ENCODE measurements at regions not wholly inside any gene's neighbourhood (a gene's known extent, or its start where the extent isn't known, plus 50 kb on each side); places are given as distances from the start of the nearest gene placed in this dataset.

DNA sequence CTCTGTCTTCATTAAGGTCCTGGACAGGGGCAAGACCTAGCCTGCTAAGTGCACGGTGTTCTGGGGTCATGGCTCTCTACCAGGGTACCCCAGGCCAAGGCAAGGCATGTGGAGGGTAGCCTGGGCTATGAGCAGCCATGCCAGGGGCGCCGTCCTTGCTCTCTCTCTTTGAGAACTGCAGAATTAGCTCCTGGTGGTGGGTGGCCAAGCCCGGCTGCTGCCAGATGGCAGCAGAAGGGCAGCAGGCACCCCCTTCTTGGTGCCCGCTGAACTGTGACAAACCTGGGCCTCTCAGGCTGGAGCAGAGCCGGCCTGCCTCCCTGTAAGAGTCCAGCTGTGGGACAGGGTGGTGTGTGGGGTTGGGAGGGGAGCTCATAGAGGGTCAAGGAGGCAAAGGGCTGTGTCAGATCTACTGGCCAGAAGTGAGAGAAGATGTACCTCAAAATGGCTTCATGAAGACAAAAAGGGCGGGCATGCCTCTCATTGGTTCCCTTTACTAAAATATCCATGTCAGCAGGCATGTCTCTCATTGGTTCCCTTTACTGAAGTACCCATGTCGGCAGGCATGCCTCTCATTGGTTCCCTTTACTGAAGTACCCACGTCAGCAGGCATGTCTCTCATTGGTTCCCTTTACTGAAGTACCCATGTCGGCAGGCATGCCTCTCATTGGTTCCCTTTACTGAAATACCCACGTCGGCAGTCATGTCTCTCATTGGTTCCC is 81.7 kb upstream of the SDK2 start:
- no peaks in the 10 kb centered on the region for H3K36me3 ChIP-seq (ENCODE audit: insufficient read depth, low read length)
- no peaks in the 10 kb centered on the region for H3K9me3 ChIP-seq (ENCODE audit: low read depth, low read length)
- no peak overlapping the region for H3K9ac ChIP-seq (ENCODE audit: insufficient read length)
- H3K4me3 ChIP-seq, result no peak overlapping the region
- TF ChIP-seq EZH2 (IDR thresholded peaks at IDR 0.05) (no peak), FOXP2 (optimal IDR thresholded peaks at IDR 0.05; ENCODE audit: control extremely low read depth, extremely low read length, insufficient read depth) (no peak), POLR2AphosphoS5 (IDR thresholded peaks at IDR 0.05; ENCODE audit: borderline replicate concordance, low read depth, low read length) (no peak)
- no peak overlapping the region for H3K27ac ChIP-seq
- DNase-seq (ENCODE audit: low read depth, low spot score), result no peak

DNA sequence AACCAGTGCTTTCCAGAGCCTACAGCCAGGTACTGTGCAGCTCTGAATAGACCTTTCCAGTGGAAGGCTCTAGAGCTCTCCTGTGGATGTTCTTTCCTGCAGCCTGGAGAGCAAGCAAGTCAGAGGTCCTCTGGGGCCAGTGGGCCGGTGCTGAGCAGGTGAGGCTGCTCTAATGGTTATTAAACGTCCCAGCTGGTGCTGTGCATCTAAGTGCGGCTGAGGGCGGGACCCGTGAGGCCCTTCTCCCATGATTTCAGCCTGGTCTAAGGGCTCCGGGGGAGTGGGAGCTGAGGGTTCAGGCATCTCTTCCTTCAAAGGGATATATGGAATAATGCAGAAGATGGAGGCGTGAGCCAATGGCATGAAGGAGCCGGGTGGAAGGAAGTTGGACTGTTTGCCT is 83.7 kb upstream of the SDK2 start:
- DNase-seq (ENCODE audit: low read depth, low spot score), result no peak
- no peak overlapping the region for H3K9ac ChIP-seq (ENCODE audit: insufficient read length)
- TF ChIP-seq POLR2AphosphoS5 (IDR thresholded peaks at IDR 0.05; ENCODE audit: borderline replicate concordance, low read depth, low read length) (no peak), FOXP2 (optimal IDR thresholded peaks at IDR 0.05; ENCODE audit: control extremely low read depth, extremely low read length, insufficient read depth) (no peak), EZH2 (IDR thresholded peaks at IDR 0.05) (no peak)
- H3K4me3 ChIP-seq, result no peak overlapping the region
- H3K27ac ChIP-seq, result no peak overlapping the region
- no peaks in the 10 kb centered on the region for H3K36me3 ChIP-seq (ENCODE audit: insufficient read depth, low read length)
- no peaks in the 10 kb centered on the region for H3K9me3 ChIP-seq (ENCODE audit: low read depth, low read length)

DNA sequence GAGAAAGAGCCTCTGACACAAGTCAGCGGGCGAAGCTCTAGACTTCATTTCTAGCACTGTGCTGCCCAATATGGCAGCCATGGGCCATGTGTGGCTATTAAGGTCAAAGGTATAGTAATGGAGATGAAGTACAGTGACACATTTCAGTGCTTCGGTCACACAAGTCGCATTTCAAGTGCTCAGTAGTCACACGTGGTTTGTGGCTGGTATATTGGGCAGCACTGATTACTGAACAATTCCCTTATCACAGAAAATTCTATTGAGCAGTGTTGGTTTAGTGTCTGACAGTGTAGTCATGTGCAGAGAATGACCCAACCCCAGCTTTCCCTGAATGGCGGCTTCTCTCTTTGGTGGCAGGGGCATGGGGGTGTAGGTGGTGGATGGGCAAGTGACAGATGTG is 84.9 kb upstream of the SDK2 start:
- Histone ChIP-seq H3K9ac (ENCODE audit: insufficient read length) (no peak overlapping the region), H3K36me3 (ENCODE audit: insufficient read depth, low read length) (no peaks in the 10 kb centered on the region), H3K27ac (no peak overlapping the region), H3K4me3 (no peak overlapping the region), H3K9me3 (ENCODE audit: low read depth, low read length) (no peaks in the 10 kb centered on the region)
- DNase-seq (ENCODE audit: low read depth, low spot score), result no peak
- TF ChIP-seq FOXP2 (optimal IDR thresholded peaks at IDR 0.05; ENCODE audit: control extremely low read depth, extremely low read length, insufficient read depth) (no peak), EZH2 (IDR thresholded peaks at IDR 0.05) (no peak), POLR2AphosphoS5 (IDR thresholded peaks at IDR 0.05; ENCODE audit: borderline replicate concordance, low read depth, low read length) (no peak)

DNA sequence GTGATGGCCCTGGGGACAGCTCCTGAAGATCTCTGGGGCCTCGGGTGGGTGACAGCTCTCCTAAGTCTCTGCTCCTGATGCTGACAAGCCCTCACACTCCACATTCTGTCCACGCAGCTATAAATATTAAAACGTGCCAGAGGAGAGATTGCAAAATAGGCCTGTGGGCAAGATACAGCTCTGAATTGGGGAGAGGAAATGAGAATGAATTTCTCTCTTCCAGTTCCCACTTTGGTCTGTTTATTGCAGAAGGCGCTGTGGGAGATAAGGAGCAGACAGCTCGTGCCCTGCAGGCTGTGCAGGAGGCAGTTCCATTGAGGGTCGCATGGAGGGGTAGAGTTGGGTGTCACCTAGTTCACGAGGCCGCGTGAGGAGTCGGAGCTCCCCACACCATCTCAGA is 87.5 kb upstream of the SDK2 start:
- Histone ChIP-seq H3K27ac (no peak overlapping the region), H3K4me3 (no peak overlapping the region), H3K9ac (ENCODE audit: insufficient read length) (no peak overlapping the region), H3K9me3 (ENCODE audit: low read depth, low read length) (no peaks in the 10 kb centered on the region), H3K36me3 (ENCODE audit: insufficient read depth, low read length) (no peaks in the 10 kb centered on the region)
- DNase-seq (ENCODE audit: low read depth, low spot score), result no peak
- TF ChIP-seq EZH2 (IDR thresholded peaks at IDR 0.05), result no peak

DNA sequence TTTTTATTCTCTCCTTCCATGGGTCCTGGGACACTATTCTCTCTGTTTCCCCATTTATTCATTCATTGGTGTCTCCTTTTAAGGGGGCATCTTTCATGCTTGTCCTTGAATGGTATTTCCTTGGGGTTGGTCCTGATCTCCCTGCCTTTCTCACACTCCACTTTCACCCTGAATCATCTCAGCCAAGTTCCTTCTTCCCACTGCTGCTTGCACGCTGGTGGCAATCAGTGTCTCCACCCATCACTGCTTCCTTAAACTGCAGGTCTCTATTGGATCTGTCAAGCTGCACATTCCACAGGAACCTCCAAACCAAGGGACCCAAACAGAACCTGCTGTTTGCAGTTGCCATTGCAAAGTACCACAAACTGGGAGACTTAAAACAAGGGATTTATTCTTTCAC is 89.3 kb upstream of the SDK2 start:
- Histone ChIP-seq H3K9me3 (ENCODE audit: low read depth, low read length) (no peaks in the 10 kb centered on the region), H3K27ac (no peak overlapping the region), H3K36me3 (ENCODE audit: insufficient read depth, low read length) (no peaks in the 10 kb centered on the region), H3K4me3 (no peak overlapping the region), H3K9ac (ENCODE audit: insufficient read length) (no peak overlapping the region)
- no peak for TF ChIP-seq POLR2AphosphoS5 (IDR thresholded peaks at IDR 0.05; ENCODE audit: borderline replicate concordance, low read depth, low read length)
- TF ChIP-seq EZH2 (IDR thresholded peaks at IDR 0.05), result no peak
- no peak for TF ChIP-seq FOXP2 (optimal IDR thresholded peaks at IDR 0.05; ENCODE audit: control extremely low read depth, extremely low read length, insufficient read depth)
- DNase-seq (ENCODE audit: low read depth, low spot score), result no peak

DNA sequence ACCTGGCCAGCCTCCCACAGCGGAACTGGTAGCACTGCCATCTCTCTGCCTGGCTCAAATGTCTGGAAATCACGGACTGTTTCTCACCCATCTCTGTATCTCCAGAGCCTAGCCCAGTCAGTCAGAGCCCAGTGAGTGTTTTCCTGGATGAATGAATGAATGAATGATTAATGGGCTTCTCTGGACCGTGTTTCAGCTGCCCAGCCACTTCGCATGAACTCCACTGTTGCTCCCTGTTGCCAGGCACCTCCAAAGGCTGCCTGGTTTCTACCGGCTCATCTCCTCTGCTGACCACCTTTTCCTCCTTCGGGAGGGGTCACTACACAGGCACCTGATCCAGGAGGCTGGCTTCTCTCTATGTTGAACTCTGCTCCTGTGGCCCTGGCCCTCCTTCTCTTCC is 91.0 kb upstream of the SDK2 start:
- Histone ChIP-seq H3K36me3 (ENCODE audit: insufficient read depth, low read length) (no peaks in the 10 kb centered on the region), H3K27ac (no peak overlapping the region), H3K9ac (ENCODE audit: insufficient read length) (no peak overlapping the region), H3K4me3 (no peak overlapping the region), H3K9me3 (ENCODE audit: low read depth, low read length) (no peaks in the 10 kb centered on the region)
- DNase-seq (ENCODE audit: low read depth, low spot score), result no peak
- no peak for TF ChIP-seq POLR2AphosphoS5 (IDR thresholded peaks at IDR 0.05; ENCODE audit: borderline replicate concordance, low read depth, low read length)
- TF ChIP-seq FOXP2 (optimal IDR thresholded peaks at IDR 0.05; ENCODE audit: control extremely low read depth, extremely low read length, insufficient read depth), result no peak

DNA sequence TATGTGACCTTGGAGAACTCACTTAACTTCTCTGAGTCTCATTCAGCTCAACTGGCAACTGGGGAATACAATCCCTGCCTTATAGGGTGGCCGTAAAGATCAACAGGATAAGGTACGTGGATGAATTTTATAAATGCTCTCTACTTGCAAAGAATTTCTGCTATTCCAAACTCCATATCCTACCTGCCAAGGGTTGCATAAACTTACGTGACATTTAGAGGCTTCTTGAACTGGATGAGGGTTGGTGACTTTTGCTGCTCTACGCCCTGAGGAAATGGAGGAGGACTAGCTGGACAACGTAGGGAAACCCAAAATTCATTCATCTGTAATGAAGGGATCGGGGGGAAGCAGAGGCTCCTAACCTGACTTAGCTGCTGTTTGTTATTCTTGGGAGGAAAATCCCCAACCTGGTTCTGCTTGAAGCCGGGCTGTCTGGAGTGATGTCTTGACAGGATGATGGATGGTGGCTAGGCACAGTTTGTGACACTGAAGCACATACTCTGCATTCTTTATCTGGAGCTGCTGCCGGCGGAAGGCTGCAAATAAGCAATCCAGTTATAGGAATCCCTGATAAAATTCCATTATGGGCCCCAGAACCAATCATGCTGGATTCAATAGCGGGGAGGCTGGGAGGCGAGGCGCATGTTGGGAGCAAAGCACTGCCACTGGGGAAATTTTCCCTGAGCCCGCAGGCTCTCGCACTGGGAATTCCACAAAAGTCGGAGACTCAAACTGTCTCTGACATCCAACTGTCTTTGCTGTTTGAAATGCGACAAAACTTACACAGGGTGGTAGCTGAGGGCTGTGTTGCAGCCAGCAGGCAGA is 94.7 kb upstream of the SDK2 start:
- H3K4me3 ChIP-seq, result no peak overlapping the region
- H3K9me3 ChIP-seq (ENCODE audit: low read depth, low read length), result no peaks in the 10 kb centered on the region
- TF ChIP-seq POLR2AphosphoS5 (IDR thresholded peaks at IDR 0.05; ENCODE audit: borderline replicate concordance, low read depth, low read length) (no peak), EZH2 (IDR thresholded peaks at IDR 0.05) (no peak), FOXP2 (optimal IDR thresholded peaks at IDR 0.05; ENCODE audit: control extremely low read depth, extremely low read length, insufficient read depth) (no peak)
- no peak overlapping the region for H3K9ac ChIP-seq (ENCODE audit: insufficient read length)
- no peaks in the 10 kb centered on the region for H3K36me3 ChIP-seq (ENCODE audit: insufficient read depth, low read length)
- DNase-seq (ENCODE audit: low read depth, low spot score), result no peak
- H3K27ac ChIP-seq, result no peak overlapping the region

DNA sequence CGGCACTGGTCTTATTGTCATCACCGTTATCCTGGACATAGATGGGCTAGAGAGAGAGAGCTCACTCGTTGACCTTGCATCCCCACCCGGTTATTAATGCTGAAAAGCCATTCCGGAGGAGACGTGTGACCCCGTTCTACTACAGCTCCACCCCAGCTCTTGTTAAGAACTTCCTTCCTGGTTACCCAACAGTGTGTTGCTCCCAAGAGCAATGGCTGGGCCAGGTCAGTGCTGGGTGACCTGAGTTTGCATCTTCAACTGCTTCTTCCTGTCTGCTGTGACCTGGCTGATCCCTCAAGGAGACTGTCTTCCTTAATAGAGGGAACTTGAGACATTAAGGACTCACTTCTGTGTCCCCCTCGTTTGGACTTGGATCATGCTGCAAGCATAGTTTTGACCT is 96.1 kb upstream of the SDK2 start:
- TF ChIP-seq POLR2AphosphoS5 (IDR thresholded peaks at IDR 0.05; ENCODE audit: borderline replicate concordance, low read depth, low read length) (no peak), FOXP2 (optimal IDR thresholded peaks at IDR 0.05; ENCODE audit: control extremely low read depth, extremely low read length, insufficient read depth) (no peak)

More for the DNA sequence above, 96.1 kb upstream of the SDK2 start:
- Histone ChIP-seq H3K27ac (no peak overlapping the region), H3K36me3 (ENCODE audit: insufficient read depth, low read length) (no peaks in the 10 kb centered on the region), H3K9ac (ENCODE audit: insufficient read length) (no peak overlapping the region), H3K9me3 (ENCODE audit: low read depth, low read length) (no peaks in the 10 kb centered on the region), H3K4me3 (no peak overlapping the region)
- no peak for DNase-seq (ENCODE audit: low read depth, low spot score)

All from SK-N-MC (cell line).